Tibial artery (tissue), 4 donors: ENCODE measurements at regions not wholly inside any gene's neighbourhood (a gene's known extent, or its start where the extent isn't known, plus 50 kb on each side); places are given as distances from the start of the nearest gene placed in this dataset.

Source experiments
- DNase-seq, 2 donors: peaks; one replicate each; pipeline ENCODE4 v3.0.0-alpha.2; 2019
- H3K27ac ChIP-seq, 2 donors: fragments of 200-600 bp; sonication (generic) in 1 of 2; 1 replicate in 1 of 2; 2 replicates in 1 of 2; pipeline ENCODE4 v1.5.1; 2018 to 2019; ENCODE audit warnings: mild to moderate bottlenecking in 1 of 2
- H3K27me3 ChIP-seq, 2 donors: fragments of 200-600 bp; sonication (generic) in 1 of 2; one replicate each; pipeline versions ENCODE4 v1.5.1 to v1.6.0; 2016 to 2019
- H3K36me3 ChIP-seq, 3 donors: fragments of 200-600 bp; sonication (generic) in 2 of 3; one replicate each; pipeline ENCODE4 v1.5.1; 2016 to 2019; ENCODE audit warnings: mild to moderate bottlenecking in 2 of 3
- H3K4me1 ChIP-seq, 4 donors: fragments of 200-600 bp; sonication (generic) in 2 of 4; 1 replicate in 3 of 4; 2 replicates in 1 of 4; pipeline ENCODE4 v1.5.1; 2016 to 2019
- H3K4me3 ChIP-seq, 2 donors: fragments of 200-600 bp; sonication (generic) in 1 of 2; 1 replicate in 1 of 2; 2 replicates in 1 of 2; pipeline ENCODE4 v1.5.1; 2018 to 2019; ENCODE audit warnings: mild to moderate bottlenecking in 2 of 2
- H3K9me3 ChIP-seq, 3 donors: fragments of 200-600 bp; sonication (generic) in 1 of 3; one replicate each; pipeline ENCODE4 v1.5.1; 2016 to 2019
- CTCF ChIP-seq, 2 experiments: fragments of 200-600 bp in 1 of 2; fragments of 450-650 bp in 1 of 2; IDR thresholded peaks; one replicate each; pipeline ENCODE4 v1.5.1; 2017 to 2019; ENCODE audit warnings: antibody characterized with exemption in 2 of 2, mild to moderate bottlenecking in 1 of 2, moderate library complexity in 1 of 2
- intact Hi-C: fragments of 100-400 bp; cut with DNase I; formaldehyde crosslinking; loops from one replicate; pipeline ENCODE4 v1.15.0; 2023; ENCODE audit warnings: low total_unique reads

GRCh38 chr3:148601766-148602685 lies 95.7 kb upstream of the AGTR1 start:
- no peak for TF ChIP-seq CTCF (IDR thresholded peaks at IDR 0.05)
- Histone ChIP-seq H3K36me3 (no peaks in the 10 kb centered on the region), H3K4me3 (no peak overlapping the region), H3K27ac (no peak overlapping the region), H3K9me3 (no peaks in the 10 kb centered on the region), H3K4me1 (peaks cover 0 to 32% (median 13%) of the 10 kb centered on the region in 4 donors), H3K27me3 (no peaks in the 10 kb centered on the region)
- no peak for DNase-seq
- intact Hi-C loops: no loop called here

GRCh38 chr3:148604270-148605085 lies 93.2 kb upstream of the AGTR1 start:
- intact Hi-C loops: no loop called here
- Histone ChIP-seq H3K27ac (no peak overlapping the region), H3K9me3 (no peaks in the 10 kb centered on the region), H3K36me3 (no peaks in the 10 kb centered on the region), H3K27me3 (no peaks in the 10 kb centered on the region), H3K4me1 (peaks cover 0 to 42% (median 16%) of the 10 kb centered on the region in 4 donors), H3K4me3 (no peak overlapping the region)
- peak in 1 of 2 donors; percentile 41 for DNase-seq
- TF ChIP-seq CTCF (IDR thresholded peaks at IDR 0.05): no peak

- Histone ChIP-seq H3K27me3 (no peaks in the 10 kb centered on the region), H3K9me3 (no peaks in the 10 kb centered on the region), H3K4me3 (no peak overlapping the region), H3K36me3 (no peaks in the 10 kb centered on the region), H3K27ac (peak overlapping the region in 1 of 2 donors; percentile 17), H3K4me1 (peaks cover 0 to 42% (median 16%) of the 10 kb centered on the region in 4 donors)
- intact Hi-C loops: no loop called here
- no peak for DNase-seq
- no peak for TF ChIP-seq CTCF (IDR thresholded peaks at IDR 0.05)
Measured at GRCh38 chr3:148605521-148605920, 92.2 kb upstream of the AGTR1 start.

- intact Hi-C loops: no loop called here
- H3K27me3 ChIP-seq: no peaks in the 10 kb centered on the region
- H3K36me3 ChIP-seq: no peaks in the 10 kb centered on the region
- DNase-seq: peak; percentile 29 to 66
- peak overlapping the region in 1 of 2 donors; percentile 53 for H3K27ac ChIP-seq
- H3K4me3 ChIP-seq: no peak overlapping the region
- TF ChIP-seq CTCF (IDR thresholded peaks at IDR 0.05): no peak
- peaks cover 0 to 42% (median 16%) of the 10 kb centered on the region in 4 donors for H3K4me1 ChIP-seq
- H3K9me3 ChIP-seq: no peaks in the 10 kb centered on the region
Measured at GRCh38 chr3:148606979-148607378, 90.7 kb upstream of the AGTR1 start.

- TF ChIP-seq CTCF (IDR thresholded peaks at IDR 0.05): no peak
Measured at GRCh38 chr3:148607491-148607890, 90.2 kb upstream of the AGTR1 start.

More at GRCh38 chr3:148607491-148607890, 90.2 kb upstream of the AGTR1 start:
- Histone ChIP-seq H3K4me1 (peaks cover 0 to 42% (median 16%) of the 10 kb centered on the region in 4 donors), H3K9me3 (no peaks in the 10 kb centered on the region), H3K27me3 (no peaks in the 10 kb centered on the region), H3K27ac (peak overlapping the region in 1 of 2 donors; percentile 53), H3K36me3 (no peaks in the 10 kb centered on the region), H3K4me3 (no peak overlapping the region)
- no peak for DNase-seq
- intact Hi-C loops: no loop called here
